ENCODE measurements at regions not wholly inside any gene's neighbourhood (a gene's known extent, or its start where the extent isn't known, plus 50 kb on each side); places are given as distances from the start of the nearest gene placed in this dataset.
"Not testable (repeated sequence)": the region's sequence is repeated elsewhere in the genome, so short reads cannot be mapped to it uniquely, and the experiment has no call there.

DNA sequence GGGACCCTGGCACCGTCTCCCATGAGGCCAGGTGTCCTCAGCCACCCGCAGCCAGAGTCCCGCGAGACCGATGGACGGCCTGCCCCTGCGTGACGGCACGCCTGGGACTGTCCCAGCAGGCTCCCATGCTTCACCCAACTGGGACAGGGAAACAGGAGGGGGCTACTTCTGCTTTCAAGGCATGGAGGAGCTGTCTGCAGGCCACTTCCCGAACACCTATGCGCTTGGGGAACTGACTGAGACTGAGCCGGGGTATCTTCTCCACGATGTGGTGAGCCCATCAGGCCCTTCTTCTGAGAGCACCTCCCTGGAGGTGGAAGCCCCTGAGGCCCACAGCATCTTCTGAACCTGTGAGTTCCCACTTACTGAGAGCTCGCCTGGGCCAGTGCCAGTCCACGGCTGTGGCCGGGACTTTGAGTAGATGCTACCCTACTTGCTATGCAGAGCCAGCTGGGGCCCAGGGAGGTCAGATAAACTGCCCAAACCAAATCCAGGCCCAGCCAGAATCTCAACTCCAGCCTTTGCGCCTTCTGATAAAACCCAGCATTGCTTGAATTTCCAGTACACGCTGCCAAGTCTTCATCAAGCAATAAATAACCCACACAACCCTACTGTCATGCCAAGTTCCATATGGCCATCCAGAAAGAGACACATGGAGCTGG, 85.4 kb upstream of the METTL9 start:
- not testable (repeated sequence) for H3K27ac ChIP-seq; DNase-seq (ENCODE audit: low read depth, low spot score)

DNA sequence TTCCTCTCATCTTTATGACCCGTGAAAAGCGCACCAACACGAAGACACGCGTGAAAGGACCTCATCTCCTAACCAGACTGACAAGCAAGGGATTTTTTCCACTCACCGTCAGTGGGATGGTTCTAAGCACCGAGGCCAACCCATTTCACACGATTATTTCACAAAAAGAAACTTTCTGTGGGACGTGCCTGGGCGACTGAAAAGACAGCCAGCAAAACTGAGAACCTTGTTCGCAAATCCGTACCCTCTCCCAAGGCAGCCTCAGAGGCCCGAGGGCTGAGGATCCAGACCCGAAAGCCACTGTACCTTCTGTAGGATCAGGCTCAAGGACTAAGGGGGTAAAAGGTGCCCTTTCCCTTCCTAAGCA, 84.9 kb upstream of the METTL9 start:
- not testable (repeated sequence) for DNase-seq (ENCODE audit: low read depth, low spot score); H3K27ac ChIP-seq

DNA sequence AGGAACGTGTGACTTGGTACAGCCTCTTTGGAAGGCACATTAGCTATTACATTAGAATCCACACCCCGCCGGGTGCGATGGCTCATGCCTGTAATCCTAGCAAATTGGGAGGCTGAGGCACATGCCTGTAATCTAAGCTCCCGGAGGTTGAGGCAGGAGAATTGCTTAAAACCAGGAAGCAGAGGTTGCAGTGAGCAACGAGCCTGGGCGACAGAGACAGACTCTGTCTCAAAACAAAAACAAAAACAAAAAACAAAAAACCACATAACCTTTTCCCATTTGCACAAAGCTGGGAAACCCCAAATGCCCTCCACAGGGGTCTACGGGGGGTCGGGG, 82.7 kb upstream of the METTL9 start:
- not testable (repeated sequence) for DNase-seq (ENCODE audit: low read depth, low spot score); H3K27ac ChIP-seq

DNA sequence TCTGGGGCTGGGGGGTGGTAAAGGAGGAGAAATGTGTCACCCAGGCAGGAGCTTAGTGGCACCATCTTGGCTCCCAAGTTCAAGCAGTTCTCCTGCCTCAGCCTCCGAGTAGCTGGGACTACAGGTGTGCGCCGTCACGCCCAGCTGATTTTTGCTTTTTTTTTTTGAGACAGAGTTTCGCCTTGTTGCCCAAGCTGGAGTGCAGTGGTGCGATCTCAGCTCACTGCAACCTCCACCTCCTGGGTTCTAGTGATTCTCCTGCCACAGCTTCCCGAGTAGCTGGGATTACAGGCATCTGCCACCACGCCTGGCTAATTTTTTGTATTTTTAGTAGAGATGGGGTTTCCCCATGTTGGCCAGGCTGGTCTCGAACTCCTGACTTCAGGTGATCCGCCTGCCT, 82.1 kb upstream of the METTL9 start:
- peak overlapping the region; percentile 93 for H3K27ac ChIP-seq
- DNase-seq (ENCODE audit: low read depth, low spot score): not testable (repeated sequence)

DNA sequence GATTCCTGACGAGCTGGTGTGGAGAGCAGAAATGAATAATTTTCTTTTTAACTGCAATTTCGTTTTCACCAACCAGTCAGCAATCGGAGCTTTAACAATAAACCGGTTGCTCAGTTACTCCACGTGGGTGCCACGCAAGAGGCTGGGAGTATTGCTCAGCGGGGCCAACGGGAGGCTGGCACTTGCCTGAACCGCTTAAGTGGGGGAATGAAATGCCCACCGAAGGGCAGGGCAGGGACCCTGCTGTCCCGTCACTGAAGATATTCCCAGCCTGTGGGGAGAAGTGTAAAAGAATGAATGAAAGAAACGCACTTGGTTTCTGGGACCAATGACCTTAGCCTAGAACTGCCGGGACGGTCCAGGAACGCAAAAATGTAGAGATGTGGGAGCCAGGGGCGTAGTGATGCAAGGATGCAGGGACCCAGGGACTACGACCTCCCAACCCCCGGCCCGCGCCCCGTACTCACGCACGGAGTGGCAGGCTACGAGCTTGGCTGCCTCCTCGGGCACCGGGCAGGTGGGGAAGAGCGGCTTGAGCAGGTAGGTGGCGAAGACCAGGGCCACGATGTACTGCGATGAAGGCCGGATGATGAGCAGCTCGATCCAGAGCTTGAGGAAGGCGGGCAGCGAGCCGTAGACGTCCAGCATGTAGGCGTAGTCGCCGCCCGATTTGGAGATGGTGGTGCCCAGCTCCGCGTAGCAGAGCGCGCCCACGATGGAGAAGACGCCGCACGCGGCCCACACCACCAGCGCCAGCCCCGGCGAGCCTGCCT, 79.8 kb upstream of the METTL9 start:
- not testable (repeated sequence) for DNase-seq (ENCODE audit: low read depth, low spot score)
- H3K27ac ChIP-seq: peak overlapping the region; percentile 93

DNA sequence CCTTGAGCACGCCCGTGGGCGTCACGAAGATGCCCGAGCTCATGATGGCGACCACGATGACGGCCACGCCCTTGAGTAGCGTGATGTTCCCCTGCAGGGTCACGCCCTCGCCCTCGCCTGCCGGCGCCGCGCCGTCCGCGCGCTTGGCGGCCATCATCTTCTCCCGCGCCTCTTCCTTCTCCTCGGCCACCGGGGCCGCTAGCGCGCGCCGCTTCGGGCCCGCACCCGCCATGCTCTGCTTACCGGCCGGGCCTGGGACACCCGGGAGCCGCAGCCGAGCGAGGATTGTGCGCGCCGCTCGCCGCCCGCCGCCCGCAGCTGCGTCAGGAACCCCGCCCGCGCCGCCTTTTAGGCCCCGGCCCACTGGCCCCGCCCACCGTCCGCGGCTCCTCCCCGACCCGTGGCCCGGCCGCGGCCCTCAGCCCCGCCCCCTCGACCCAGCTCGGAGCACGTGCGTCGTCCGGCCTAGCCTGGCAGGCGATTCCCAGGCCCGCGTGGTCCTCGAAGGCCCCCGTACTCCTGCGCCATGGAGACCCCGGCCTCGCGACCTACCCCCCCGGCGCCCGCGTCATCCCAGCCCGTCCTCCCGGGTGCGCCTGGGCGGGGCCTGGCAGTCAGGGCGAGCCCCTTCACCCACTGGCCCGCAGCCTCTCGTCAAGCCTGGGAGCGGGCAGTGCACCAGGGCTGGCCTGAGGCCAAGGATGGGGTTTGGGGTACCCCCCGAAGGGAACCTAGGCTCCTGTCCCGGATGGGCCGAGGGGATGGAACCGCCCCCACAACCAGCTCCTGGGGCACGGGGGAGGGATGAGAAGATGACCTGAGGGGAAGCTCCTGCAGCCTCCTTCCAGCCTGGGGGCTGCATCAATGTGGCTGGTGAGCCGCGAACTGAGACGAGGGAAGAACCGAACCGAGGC, 79.0 kb upstream of the METTL9 start:
- H3K27ac ChIP-seq: peak overlapping the region; percentile 93
- DNase-seq (ENCODE audit: low read depth, low spot score): not testable (repeated sequence)

DNA sequence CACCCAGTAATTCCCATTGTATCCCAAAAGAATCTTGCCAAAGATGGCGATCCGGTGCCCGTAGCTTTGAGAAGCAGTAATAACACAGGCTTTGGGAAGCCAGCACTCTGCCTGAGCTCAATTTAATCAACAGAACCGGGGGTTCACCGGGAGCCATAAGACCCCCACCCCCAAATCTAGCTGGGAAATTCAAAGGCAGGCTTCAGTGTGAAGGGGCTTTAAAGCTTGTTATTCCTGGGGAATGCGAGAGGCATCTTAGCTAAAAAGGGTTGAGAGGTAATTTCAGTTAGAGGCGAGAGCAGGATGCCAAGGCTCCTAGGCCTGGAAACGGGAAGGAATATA, 78.4 kb upstream of the METTL9 start:
- not testable (repeated sequence) for DNase-seq (ENCODE audit: low read depth, low spot score)
- peak overlapping the region; percentile 19 for H3K27ac ChIP-seq

DNA sequence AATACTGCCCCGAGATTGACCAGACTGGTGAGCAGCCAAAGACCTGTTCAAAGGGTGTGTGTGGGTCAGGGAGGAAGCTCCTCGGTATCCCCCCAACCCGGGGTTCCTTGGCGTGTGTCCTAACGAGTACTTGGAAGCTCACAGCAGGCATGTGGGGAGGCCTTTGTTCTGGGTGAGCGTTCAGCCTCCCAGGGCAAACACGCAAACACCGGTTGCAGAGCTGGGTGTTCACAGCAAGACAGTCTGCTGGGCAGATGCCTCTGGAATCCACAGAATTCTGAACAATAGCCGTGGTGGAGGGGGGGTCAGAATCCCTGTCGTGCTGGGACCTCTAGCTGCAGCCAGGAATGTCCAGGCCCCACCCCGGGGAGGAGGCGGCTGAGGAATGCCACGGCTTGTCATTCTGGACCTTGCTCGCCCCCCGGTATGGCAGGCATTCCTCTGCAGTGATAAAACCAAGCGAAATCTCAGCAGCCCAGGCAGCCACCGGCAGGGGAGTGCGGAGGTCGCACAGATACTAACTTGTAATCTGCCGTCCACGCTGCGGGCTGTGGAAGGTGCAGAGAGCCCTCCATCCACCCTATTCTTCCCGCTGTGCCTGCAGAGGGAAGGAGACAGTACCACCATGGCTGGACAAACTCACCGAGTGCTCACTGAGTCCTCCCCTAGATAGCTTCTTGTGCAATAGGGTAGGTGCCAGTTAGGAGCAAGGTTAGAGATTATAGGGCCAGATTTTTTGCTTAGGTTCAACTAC, 77.8 kb upstream of the METTL9 start:
- H3K27ac ChIP-seq: peak overlapping the region; percentile 19
- DNase-seq (ENCODE audit: low read depth, low spot score): not testable (repeated sequence)

DNA sequence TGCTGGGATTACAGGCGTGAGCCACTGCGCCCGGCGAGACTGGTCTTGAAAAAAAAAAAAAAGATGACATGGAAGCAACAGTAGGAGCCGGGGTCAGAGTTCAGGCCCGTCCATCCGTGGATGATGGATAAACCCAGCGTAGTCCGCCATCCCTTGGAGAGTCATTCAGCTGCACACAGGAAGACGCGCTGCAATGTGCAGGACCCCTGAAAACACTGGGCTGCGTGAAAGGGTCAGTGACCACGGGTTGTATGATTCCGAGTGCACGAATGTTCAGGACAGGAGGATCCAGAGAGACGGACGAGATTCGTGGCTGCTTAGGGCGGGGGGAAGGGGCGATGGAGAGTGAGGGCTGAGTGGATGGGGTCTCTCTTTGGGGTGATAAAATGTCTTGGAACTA, 76.5 kb upstream of the METTL9 start:
- not testable (repeated sequence) for H3K27ac ChIP-seq; DNase-seq (ENCODE audit: low read depth, low spot score)

DNA sequence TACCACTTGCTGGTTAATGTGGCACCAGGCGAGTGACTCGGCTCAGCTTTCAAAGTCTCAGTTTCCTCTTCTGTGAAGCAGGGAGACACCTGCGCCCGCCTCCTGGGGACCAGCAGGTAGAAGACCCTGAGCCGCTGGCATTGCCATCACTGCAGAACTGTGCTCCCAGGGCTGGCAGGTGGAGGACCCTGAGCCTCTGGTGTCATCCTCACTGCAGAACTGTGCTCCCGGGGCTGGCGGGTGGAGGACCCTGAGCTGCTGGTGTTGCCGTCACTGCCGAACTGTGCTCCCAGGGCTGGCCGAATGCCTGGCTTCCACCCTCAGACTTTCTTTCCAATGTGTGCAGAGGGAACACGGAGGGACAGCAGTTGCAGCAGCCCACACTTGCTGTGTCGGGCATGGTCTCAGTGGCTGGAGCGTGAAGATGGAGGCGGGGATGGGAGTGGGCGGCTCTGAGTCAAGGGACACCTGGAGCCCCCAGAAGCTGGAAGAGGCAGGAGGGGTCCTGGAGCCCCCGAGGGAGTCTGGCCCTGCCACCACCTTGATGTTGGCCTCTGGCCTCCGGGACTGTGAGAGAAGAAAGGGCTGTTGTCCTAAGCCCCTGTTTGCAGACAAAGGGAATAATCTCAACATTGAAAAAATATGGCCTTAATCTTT, 75.8 kb upstream of the METTL9 start:
- DNase-seq (ENCODE audit: low read depth, low spot score): no peak
- H3K27ac ChIP-seq: no peak overlapping the region

DNA sequence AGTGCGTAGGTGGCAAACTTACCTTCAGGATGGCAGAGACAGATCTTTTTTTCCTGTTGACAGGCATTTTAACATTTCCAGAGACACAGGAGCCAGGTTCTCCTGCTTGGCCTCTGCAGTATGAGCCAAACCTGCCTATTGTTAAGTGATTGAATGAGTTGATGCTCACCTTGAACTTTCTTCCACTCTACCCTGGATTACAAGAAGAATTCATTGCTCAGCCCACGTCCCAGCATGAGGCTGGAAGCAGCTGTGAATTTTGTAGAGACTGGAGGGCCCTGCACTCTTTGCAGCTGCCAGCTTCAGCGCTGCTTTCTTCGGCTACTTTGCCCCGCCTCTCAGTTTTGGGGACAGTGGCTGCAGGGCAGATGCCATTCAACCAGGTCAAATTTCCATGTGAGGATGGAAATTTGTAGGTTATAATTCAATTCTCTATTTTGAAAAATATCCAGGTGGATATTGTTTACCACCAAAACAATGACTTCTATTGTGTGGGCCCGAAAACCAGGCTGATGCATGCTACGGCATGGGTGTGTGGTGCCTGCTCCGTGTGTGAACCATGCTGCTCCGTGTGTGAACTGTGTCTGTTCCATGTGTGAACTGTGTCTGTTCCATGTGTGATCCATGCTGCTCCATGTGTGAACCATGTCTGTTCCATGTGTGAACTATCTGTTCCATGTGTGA, 75.2 kb upstream of the METTL9 start:
- no peak for DNase-seq (ENCODE audit: low read depth, low spot score)
- no peak overlapping the region for H3K27ac ChIP-seq

DNA sequence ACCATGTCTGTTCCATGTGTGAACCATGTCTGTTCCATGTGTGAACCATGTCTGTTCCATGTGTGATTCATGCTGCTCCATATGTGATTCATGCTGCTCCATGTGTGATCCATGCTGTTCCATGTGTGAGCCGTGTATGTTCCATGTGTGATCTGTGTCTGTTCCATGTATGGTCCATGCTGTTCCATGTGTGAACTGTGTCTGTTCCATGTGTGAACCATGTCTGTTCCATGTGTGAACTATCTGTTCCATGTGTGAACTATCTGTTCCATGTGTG, 74.7 kb upstream of the METTL9 start:
- not testable (repeated sequence) for DNase-seq (ENCODE audit: low read depth, low spot score); H3K27ac ChIP-seq

DNA sequence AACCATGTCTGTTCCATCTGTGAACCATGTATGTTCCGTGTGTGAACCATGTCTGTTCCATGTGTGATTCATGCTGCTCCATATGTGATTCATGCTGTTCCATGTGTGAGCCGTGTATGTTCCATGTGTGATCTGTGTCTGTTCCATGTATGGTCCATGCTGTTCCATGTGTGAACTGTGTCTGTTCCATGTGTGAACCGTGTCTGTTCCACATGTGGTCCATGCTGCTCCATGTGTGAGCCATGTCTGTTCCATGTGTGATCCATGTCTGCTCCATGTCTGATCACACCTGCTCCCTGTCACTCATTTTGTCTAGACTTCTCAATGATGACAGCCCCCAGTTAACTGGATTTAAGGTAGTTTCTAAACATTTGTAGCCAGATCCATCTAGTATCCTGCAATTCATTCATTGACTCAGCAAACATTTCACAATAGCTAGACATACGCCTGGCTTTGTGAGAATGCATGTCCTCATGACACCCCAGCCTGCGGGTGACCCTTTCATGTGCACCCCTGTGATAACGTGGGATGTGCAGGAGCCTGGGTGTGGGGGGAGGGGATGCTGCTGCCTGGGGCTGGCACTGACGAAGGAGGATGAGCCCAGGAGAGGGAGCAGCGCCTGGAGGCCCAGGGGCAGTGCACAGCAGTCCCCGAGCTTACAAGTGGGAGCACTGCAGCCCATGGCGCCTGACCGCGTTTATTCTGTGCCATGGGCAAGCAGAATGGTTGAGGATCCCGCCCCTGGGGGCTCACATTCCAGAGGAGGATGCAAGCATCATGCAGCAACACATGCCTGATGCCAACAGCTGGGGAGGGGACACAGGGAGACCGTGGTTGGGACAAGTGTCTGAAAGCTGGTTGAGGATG, 74.1 kb upstream of the METTL9 start:
- H3K27ac ChIP-seq; DNase-seq (ENCODE audit: low read depth, low spot score): not testable (repeated sequence)

DNA sequence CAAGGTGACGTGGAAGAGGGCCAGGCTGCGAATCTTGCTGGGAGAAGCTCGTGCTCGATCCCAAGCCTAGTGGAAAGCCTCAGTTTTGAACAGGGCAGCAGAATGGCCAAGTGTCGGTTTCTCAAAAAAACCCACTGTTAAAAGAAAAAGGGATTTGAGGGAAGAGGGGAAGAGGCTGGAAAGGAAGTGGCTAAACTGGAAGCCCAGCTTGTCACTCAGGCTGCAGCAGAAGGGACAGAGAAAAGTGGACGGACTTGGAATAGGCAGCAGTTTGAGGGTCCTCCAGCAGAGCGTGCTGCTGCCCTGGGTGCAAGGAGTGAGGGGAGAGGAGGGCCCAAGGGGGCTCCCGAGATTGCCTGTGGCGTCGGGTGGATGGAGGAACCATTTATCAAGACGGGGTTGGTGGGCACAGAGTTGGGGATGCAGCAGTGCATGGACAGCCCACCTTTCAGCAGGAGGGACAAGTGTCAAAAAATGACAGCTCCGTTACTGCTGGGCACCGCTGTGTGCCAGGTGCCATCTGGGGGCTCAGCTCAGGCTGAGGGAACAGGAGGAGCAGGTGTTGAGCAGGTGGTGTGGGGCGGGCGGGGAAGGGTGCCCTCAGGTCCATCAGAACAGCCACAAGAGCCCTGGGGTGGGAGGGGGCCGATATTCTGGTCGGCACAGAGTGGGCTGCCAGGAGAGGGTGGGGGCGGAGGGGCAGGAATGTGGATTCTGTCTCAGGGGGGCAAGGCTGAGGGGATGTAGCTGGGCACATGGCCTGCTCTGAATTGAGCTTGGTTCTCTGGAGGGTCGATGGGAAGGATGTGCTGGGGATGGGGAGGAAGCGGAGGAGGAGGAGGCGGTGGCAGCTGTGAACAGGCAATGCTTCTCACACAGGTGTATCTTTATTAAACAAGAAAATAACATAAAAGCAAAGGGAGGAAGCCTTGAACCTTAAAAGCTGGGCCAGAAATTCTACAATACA, 73.1 kb upstream of the METTL9 start:
- not testable (repeated sequence) for DNase-seq (ENCODE audit: low read depth, low spot score); H3K27ac ChIP-seq

DNA sequence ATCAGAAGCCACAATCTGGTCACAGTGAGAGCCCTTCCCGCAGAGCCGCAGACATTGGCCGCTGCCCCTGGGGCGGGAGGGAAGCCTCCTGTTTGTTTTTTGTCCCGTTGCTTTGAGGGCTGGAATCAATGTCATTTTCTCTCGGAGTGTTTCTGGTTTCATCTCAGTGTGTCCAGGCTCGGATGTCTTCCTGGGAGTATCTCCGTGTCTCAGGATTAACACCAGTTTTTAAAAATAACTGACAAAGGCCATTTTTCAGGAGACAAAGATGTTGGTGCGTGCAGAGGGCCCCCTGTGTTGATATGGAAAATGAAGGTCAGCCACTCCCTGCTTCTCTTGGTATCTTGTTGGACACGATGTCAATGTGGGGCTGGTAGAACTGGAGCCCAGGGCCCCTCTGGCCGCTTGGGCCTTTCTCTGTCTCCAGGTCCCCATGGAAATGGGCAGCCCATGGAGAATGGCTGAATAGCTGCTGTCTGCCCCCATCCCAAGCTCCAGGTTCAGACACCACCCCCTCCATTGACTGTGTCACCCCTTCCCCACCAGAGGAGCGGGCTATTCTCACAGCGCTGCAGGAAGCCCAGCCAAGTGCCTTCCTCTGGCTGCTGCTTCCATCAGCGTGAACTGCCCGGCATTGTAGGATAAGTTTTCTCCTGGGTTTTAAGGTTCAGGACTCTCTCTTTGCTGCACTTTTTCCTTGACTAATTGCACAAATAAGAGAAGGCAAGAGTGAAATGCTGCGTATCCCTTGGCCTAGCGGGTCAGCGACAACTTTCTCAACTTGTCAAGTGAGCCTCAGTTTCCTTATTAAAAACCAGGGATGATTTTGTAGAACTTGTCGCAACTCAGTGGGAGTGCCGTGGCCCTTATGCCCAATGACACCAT, 72.2 kb upstream of the METTL9 start:
- no peak overlapping the region for H3K27ac ChIP-seq
- DNase-seq (ENCODE audit: low read depth, low spot score): no peak

DNA sequence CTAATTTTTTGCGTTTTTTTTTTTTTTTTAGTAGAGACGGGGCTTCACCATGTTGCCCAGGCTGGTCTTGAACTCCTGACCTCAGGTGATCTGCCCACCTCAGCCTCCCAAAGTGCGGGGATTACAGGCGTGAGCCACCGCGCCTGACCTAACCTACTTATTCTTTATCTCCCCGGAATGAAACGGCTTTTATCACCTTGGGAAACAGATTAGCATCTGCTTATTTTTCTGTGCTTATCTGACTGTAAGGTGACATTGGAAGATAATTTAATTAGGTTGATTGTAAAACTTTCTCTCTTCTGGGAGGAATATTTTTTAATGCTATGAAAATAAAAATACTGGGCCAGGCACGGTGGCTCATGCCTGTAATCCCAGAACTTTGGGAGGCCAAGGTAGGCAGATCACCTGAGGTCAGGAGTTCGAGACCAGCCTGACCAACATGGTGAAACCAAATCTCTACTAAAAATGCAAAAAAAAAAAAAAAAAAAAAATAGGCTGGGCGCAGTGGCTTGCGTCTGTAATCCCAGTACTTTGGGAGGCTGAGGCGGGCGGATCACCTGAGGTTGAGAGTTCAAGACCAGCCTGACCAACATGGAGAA, 70.2 kb upstream of the METTL9 start:
- DNase-seq (ENCODE audit: low read depth, low spot score); H3K27ac ChIP-seq: not testable (repeated sequence)
